HG03064 (cell line): ENCODE measurements at regions not wholly inside any gene's neighbourhood (a gene's known extent, or its start where the extent isn't known, plus 50 kb on each side); places are given as distances from the start of the nearest gene placed in this dataset.
A peak's percentile ranks its signal among the peaks of the same experiment; 100 is the strongest.
"Not testable (repeated sequence)": the region's sequence is repeated elsewhere in the genome, so short reads cannot be mapped to it uniquely, and the experiment has no call there.

Source experiments
- ATAC-seq: cut with Tn5 transposase; IDR thresholded peaks from one replicate; pipeline ENCODE4 v1.9.1; 2021; ENCODE audit warnings: low read depth; ENCODE audit not compliant: unreplicated experiment

GRCh38 chrX:124234348-124234747, 98.1 kb upstream of the TEX13D start:
- ATAC-seq, result no peak

GRCh38 chrX:124238268-124238667, 94.2 kb upstream of the TEX13D start:
- no peak for ATAC-seq

GRCh38 chrX:124239324-124239723, 93.1 kb upstream of the TEX13D start:
- ATAC-seq, result no peak

- peak; percentile 88 for ATAC-seq
Measured at GRCh38 chrX:124239911-124240310, 92.5 kb upstream of the TEX13D start.

GRCh38 chrX:124240422-124240821, 92.0 kb upstream of the TEX13D start:
- no peak for ATAC-seq

- no peak for ATAC-seq
Measured at GRCh38 chrX:124242131-124242530, 90.3 kb upstream of the TEX13D start.

- ATAC-seq, result no peak
Measured at GRCh38 chrX:124249345-124249744, 83.1 kb upstream of the TEX13D start.

- no peak for ATAC-seq
Measured at GRCh38 chrX:124250835-124251437, 81.5 kb upstream of the TEX13D start.

GRCh38 chrX:124254611-124255010, 77.8 kb upstream of the TEX13D start:
- ATAC-seq, result no peak

GRCh38 chrX:124256216-124256615, 76.2 kb upstream of the TEX13D start:
- ATAC-seq, result no peak

GRCh38 chrX:124256629-124257380, 75.7 kb upstream of the TEX13D start:
- ATAC-seq, result no peak

GRCh38 chrX:124257924-124258702, 74.3 kb upstream of the TEX13D start:
- ATAC-seq, result no peak

- no peak for ATAC-seq
Measured at GRCh38 chrX:124260845-124261244, 71.6 kb upstream of the TEX13D start.

- ATAC-seq, result no peak
Measured at GRCh38 chrX:124263743-124264142, 68.7 kb upstream of the TEX13D start.

GRCh38 chrX:124268099-124268498, 64.4 kb upstream of the TEX13D start:
- ATAC-seq, result no peak

GRCh38 chrX:124269881-124270280, 62.6 kb upstream of the TEX13D start:
- no peak for ATAC-seq

- not testable (repeated sequence) for ATAC-seq
Measured at GRCh38 chrX:124271599-124271998, 60.9 kb upstream of the TEX13D start.

- ATAC-seq, result no peak
Measured at GRCh38 chrX:124272370-124272982, 60.0 kb upstream of the TEX13D start.

- ATAC-seq, result no peak
Measured at GRCh38 chrX:124274438-124275181, 57.9 kb upstream of the TEX13D start.

GRCh38 chrX:124275182-124275894, 57.1 kb upstream of the TEX13D start:
- no peak for ATAC-seq
